Ramos (cell line): ENCODE measurements at regions not wholly inside any gene's neighbourhood (a gene's known extent, or its start where the extent isn't known, plus 50 kb on each side); places are given as distances from the start of the nearest gene placed in this dataset.
"Not testable (repeated sequence)": the region's sequence is repeated elsewhere in the genome, so short reads cannot be mapped to it uniquely, and the experiment has no call there.

ENCODE experiments used
- in situ Hi-C: fragments of 300-500 bp; cut with MboI; formaldehyde crosslinking; loops from one replicate; pipeline ENCODE4 v1.14.3; 2022; ENCODE audit warnings: low sequenced_read_pairs; ENCODE audit not compliant: unreplicated experiment

- in situ Hi-C loops, result not testable (repeated sequence)
Observed at GRCh38 chr4:19556276-19556675, 695.4 kb upstream of the SLIT2 start.

DNA sequence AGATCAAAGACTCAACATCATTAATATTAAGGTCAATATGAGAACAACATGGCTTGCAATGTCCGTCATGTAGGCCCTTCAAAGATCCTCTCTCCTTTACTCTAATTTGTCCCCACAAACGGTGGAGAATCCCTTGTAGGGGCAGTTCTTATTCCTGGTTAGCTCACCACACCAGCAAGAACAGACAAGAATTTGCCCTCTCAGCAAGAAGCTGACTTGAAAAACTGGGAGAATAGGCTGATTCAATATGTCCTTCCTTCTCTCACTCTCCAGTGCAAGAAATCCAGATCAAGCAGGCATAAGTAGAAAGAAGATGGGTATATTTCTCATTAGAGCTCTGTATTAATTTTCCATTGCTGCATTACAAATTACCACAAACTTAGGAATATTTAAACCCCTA, 704.2 kb upstream of the SLIT2 start:
- in situ Hi-C loops, result no loop called here

- in situ Hi-C loops, result no loop called here
Observed at GRCh38 chr4:19544446-19545125, 707.1 kb upstream of the SLIT2 start.

DNA sequence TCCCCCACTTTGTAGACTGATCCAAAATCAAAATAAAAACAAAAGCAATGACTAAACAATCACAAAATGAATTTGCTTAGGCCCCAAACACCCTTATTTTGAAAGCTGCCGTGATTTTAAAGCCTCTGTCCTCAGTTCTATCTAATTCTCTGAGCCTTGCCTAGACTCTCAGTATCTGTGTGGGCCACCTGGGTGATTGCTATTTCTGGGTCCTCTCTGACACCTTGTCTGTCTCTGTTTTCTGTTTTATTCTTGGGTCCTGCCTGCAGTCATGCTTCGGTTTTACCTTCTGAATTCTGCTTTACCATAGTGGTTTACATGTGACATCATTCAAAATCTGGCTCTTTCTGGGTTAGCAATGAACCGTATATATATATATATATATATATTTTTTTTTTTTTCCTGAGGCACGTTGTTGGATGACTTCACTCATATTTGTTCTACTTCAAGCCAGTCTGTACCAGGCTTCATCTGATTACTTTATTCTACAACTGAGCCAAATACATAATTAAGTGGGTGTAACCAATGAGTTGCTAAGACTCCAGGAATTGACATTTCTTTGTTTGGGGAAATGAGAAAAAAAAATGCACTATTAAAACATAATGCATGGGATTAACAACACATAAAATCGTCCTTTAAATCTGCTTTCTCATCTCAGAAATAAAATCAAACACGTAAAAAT, 710.7 kb upstream of the SLIT2 start:
- in situ Hi-C loops, result no loop called here

- in situ Hi-C loops, result no loop called here
Observed at GRCh38 chr4:19539201-19539600, 712.5 kb upstream of the SLIT2 start.

DNA sequence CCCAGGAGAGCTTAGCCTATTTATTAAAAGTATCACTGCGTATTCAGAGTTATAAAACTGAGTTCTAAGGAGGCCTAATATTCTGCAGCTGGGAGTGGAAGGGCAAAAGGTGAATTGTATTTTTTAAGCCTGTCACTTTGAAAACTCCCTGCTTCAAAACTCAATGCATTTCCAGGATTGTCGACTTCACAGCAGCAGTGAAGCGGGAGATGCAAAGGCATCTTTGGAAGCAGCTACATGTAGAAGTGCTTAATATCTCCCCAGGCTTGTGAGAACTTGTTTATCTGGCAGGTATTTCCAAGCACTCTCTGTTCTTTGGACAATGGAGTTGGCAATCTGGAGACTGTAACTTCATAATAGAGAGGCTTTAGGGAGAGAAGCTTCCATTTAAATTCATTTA, 717.5 kb upstream of the SLIT2 start:
- in situ Hi-C loops, result no loop called here

DNA sequence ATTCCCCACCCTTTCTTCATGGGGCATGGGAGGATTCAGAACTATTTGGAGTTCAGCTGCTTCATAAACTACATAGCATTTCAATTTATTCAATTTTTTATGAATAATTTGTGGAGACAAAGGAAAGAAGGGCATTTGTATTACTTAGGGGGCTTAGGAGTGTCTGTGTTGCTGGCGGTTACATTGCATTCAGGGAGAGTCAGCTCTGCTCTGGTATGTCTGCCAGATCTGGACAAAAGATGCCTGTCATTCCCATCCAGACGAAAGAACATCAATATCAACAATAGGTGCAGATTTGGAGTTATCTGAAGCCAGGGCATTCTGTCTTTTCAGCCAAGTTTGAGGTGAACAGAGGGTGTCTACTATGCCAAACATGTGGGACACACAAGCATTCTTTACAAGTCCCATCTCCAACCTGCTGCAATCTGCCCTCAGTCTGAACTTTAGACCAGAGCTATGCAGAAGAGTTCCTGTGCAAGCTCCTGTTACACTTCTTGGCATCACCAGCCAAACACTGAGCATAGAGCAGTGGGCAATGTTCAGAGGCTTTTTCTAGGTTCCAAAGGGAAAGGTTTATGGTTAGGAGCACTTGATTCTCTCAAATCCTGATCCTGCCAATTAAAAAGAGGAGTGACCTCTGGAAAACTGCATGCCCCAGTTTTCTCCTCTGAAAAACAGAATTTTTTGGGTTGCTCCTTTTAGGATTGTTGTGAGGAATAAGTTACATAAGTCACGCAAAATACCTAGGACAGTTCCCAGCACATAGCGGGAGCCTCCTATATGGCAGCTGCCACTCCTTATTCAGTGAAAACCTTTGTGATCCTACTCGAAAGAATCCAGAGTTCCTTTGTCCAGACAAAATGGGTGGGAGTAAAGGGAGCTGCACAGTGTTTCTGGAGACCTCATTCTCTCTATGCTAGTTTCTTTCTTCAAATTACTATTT, 719.5 kb upstream of the SLIT2 start:
- in situ Hi-C loops, result no loop called here

GRCh38 chr4:19523964-19524363, 727.7 kb upstream of the SLIT2 start:
- in situ Hi-C loops, result no loop called here

DNA sequence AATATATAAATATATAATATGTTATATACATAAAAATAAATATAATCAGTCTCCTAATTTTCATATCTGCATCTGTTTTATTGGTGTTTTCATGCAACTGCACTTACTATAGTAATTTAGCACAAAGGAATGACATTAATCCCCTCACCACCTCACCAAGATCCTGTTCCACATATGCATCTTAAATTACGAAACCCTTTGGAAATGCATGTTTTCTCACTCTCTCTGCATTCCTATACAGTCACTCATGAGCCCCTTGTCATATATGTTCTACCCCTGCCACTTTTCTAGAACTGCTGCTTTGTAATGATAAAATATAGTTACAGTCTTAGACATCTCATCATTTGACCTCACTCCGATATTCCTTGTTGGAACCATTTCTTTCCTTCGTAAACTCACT, 728.7 kb upstream of the SLIT2 start:
- in situ Hi-C loops, result no loop called here

DNA sequence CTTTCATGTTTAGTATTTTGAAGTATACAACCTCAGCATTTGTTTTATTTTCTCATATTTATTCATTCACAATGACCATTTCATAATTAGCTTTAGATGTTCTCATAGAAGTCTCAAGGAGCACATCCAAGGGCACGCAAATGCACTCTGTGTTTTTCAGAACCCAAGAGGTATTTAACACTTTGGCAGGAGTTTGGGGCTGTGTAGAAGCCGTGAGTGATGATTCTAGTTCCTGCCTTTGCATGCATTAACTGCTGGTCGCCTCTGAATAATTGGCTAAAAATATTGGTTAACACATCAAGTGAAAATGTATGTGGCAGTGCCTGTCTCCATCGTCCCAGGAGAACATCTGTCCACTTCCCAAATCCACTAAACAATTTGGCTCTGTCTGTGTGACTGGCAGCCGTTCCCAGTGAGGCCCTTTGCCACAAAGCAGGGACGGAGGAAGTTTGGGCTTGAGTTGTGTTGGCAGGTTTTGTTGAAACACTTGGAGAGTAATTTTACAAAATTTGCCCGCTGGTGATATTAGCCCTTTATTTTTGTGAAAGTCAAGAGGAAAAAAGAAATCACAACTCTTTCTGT, 730.7 kb upstream of the SLIT2 start:
- in situ Hi-C loops, result no loop called here

GRCh38 chr4:19514276-19515070, 737.2 kb upstream of the SLIT2 start:
- in situ Hi-C loops, result no loop called here

DNA sequence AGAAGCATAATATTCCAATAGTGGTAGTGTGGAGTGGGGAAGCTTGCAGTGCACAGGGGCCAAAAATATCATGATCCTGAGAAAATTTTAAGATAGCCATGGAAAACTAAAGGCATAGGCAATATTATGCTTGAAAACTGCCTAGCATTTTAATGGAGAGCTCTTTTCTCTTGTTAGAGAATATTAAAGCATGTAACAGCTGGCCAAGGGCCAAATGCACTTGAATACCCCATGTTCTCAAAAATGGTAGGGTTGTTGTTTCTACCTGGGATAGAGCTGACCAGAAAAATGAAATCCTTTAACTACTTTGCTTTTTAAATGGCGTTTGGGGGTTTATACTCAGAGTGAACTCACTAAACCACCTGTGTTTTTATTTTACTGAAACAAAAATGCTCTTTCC, 739.6 kb upstream of the SLIT2 start:
- in situ Hi-C loops, result no loop called here

DNA sequence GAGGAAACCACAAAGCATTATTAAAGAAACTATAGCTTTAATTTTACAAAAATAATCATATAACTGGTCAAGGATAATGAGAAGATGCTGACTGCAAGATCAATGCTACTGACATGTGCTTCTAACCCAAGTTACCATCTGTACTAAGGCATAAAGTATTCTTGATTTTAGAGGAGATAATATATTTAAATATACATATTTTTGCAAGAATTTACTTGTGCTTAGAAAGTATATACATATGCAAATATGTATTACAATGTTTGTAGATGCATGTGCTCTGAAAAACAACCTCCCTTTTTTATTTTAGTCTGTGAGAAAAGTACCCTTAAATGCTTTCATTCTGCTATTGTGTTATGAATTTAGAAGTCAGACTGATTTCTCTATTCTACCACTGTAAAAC, 740.7 kb upstream of the SLIT2 start:
- in situ Hi-C loops, result no loop called here

GRCh38 chr4:19508442-19508841, 743.3 kb upstream of the SLIT2 start:
- in situ Hi-C loops, result no loop called here

- in situ Hi-C loops, result no loop called here
Observed at GRCh38 chr4:19497705-19498104, 754.0 kb upstream of the SLIT2 start.

DNA sequence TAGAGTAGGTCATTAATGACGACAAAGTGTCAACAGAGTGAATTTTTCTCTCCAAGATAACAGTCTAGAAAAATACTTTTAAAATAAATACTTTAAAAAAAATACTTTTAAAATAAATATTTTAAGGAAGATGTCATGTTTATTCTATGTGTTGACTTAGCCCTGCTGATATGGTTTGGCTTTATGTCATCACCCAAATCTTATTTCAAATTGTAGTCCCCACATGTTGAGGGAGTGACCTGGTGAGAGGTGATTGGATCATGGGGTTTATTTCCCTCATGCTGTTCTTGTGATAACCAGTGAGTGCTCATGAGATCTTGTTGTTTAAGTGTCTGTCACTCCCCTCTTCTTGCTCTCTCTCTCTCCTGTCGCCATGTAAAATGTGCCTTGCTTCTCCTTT, 754.9 kb upstream of the SLIT2 start:
- in situ Hi-C loops, result no loop called here

- in situ Hi-C loops, result no loop called here
Observed at GRCh38 chr4:19494961-19495360, 756.7 kb upstream of the SLIT2 start.

DNA sequence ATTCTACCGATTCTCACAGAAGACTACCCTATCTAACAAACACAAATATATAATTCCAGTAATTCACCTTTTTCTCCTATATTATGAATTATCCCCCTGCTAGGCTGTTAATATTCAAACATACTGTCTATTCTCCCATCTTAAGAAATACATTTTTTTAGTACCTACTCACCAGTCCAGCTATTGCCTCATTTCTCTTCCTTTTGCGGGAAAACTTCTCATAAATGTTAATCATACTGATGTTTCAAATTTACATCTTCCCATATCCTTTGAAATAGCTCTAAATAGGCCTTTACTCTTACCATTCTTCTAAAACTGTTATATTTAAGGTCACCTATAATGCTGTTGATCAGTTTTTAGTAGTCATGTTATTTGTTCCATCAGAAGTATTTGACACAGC, 759.1 kb upstream of the SLIT2 start:
- in situ Hi-C loops, result no loop called here

DNA sequence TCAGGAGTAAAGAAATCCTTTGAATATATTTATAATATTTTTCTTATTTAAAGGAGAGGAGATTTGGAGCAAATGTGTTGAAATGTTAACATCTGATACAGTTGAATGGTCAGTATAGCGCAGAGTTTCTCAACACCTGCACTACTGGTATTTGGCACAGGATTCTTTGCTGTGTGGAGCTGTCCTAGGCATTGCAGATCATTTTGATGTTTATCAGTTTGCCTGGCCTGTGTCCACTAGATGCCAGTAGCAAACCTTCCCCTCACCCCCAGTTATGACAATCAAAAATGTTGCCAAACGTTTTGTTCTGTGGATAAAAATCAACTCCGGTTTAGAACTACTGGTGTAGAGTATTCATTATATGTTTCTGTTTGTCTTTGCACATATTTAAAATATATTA, 765.3 kb upstream of the SLIT2 start:
- in situ Hi-C loops, result no loop called here

- in situ Hi-C loops, result no loop called here
Observed at GRCh38 chr4:19478791-19479190, 772.9 kb upstream of the SLIT2 start.
